ENCODE measurements at regions not wholly inside any gene's neighbourhood (a gene's known extent, or its start where the extent isn't known, plus 50 kb on each side); places are given as distances from the start of the nearest gene placed in this dataset.

DNA sequence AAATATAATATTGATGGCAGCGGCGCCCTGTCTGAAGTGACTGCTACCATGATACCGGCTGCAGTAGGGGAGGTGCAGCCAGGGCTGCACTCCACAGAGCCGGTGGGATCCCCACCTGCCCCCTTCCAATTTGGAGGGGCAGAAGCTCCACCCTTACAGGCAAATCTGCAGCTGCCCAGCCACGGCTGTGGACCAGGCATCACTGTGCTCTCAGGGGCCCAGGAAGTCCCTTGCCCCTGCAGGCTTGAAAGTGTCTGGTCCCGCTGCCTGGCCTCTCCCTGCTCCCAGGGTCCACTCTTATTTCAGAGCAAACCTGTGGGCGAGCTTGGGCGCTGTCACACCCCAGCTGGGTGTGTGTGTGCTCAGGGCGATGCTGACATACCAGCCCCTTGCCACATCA, 172.7 kb upstream of the SMIM30 start:
- no peak for TF ChIP-seq ISL1 (CRISPR knock-in tag; IDR thresholded peaks at IDR 0.05)
- TF ChIP-seq SNAI2 (CRISPR knock-in tag; IDR thresholded peaks at IDR 0.05), result no peak
- no peak for TF ChIP-seq ARNTL (CRISPR knock-in tag; IDR thresholded peaks at IDR 0.05; ENCODE audit: borderline replicate concordance, low read depth)
